Activated CD4-positive, alpha-beta T cell treated with anti-CD3 and anti-CD28 coated beads, Interleukin-2, Interleukin-6, amounts not matched to agents 100 ng/mL and 50 ng/mL, durations not matched to agents 16 hours and 8 hours (primary cell): ENCODE measurements at regions not wholly inside any gene's neighbourhood (a gene's known extent, or its start where the extent isn't known, plus 50 kb on each side); places are given as distances from the start of the nearest gene placed in this dataset.

Source experiments
- DNase-seq: peaks from one replicate; pipeline ENCODE4 v3.0.0-alpha.2; 2020

DNA sequence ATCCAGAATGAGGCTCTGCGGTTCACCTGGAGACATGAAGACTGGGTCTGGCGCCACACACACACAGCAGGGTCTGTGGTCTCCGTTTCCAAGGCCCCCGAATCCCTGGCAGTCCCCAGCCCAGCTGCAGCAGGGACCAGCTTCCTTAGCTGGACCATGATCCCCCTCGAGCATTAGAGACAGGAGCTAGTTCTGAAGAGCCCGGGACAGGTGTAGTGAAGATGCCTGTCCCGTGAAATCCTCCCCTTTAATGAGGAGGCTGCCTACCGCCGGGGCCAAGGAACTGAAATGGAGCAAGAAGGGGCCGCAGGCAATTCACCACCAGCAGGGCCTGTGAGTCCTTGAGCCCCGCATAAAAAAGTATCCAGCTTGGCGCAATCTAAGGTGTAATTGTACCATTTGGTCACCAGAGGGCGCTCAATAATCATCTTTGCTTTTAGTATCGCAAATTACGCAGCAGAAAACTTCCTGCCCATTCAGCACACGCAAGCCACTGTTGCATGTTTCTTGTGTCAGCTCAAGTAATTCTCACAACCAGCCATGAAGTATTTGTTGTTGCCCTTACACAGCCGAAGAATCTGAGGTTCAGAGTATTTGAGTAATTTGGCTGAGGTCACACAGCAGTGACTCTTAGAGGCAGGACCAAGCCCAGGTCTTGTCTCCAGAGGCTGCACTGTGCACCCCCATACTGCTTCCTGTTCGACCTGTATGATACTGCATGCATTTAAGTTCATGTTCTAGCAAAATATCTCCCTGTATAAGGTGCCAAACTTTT lies 54.3 kb upstream of the PPP2R5C start:
- peak; percentile 86 for DNase-seq

DNA sequence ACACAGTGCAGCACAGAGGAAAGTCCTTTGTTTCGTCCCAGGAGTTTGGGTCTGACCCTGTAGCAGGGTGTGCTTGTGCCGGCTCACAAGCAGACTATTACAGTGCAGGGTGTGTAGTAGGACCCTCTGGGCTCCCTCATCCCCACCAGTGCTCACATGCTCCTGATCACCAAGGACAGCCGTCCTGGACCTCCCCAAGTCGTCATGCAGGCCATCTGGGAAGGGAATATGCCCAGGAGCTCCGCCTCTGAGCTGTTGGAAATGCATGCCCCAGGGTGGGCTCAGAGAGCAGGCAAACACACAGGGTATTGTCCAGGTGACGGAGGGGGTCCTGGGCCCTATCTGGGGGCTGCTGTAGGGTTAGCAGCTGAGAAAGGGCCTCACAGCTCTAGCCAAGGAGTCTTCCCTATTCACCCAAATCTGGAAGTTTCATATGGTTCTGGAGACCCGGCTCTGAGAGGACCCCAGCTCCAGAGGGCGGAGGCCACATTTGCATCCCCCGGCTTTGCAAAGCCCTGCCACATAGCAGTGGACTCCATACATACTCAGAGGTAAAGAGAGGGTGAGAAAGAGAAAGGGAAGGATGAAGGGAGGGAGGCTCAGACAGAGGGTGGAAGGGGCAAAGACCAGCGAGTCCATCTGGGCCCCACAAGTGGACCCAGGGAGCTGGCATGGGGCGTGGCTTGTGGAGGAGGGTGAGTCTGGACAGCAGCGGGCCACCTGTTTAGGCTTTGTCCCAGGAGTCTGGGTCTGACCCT lies 53.5 kb upstream of the PPP2R5C start:
- DNase-seq = no peak

DNA sequence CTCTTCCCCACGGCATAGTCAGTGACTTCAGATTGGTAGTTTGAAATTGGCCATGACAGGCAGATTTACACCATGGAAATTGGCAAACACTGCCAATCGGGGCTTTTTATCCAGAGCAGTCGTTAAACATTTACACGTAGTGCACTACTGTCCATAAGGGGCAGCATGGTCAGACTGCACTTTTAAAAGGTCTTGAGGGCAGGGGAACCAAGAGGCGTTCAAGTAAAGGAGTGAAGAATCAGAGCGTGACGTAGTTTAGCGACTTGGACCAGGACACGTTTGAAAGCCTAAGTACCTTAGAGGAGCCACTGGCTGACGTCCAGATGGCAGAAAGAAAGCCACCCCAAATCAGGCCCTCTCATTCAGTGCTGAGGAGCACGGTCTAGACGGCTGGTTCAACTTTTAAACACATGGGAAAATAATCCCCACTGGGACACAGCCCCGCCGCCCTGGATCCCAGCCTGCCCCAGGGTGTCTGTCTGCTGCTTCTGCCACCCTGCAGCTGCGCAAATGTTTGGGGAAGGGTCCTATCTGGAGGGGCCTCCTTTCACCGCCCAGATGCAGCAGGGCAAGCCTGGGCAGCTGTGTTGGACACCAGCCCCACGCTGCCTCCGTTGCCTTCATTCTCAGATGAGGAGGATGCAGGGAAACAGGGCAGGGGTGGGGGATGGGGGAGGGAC lies 52.5 kb upstream of the PPP2R5C start:
- no peak for DNase-seq

DNA sequence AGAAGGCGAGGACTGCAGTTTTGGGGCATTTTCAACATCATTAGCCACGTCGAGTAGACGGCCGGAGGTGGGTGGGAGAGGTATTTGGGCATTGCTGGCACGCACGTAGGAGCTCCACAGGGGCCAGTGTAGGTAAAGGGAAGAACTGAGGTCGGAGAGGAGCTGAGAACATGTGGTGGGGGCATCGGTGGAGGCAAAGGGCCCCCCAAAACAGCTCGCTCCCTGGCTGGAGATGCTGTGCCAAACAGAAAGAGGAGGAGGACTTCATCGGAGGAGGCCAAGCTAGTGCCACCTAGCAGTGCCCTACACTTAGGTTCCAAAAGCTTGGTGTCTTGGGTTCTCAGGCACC lies 52.0 kb upstream of the PPP2R5C start:
- DNase-seq = no peak

DNA sequence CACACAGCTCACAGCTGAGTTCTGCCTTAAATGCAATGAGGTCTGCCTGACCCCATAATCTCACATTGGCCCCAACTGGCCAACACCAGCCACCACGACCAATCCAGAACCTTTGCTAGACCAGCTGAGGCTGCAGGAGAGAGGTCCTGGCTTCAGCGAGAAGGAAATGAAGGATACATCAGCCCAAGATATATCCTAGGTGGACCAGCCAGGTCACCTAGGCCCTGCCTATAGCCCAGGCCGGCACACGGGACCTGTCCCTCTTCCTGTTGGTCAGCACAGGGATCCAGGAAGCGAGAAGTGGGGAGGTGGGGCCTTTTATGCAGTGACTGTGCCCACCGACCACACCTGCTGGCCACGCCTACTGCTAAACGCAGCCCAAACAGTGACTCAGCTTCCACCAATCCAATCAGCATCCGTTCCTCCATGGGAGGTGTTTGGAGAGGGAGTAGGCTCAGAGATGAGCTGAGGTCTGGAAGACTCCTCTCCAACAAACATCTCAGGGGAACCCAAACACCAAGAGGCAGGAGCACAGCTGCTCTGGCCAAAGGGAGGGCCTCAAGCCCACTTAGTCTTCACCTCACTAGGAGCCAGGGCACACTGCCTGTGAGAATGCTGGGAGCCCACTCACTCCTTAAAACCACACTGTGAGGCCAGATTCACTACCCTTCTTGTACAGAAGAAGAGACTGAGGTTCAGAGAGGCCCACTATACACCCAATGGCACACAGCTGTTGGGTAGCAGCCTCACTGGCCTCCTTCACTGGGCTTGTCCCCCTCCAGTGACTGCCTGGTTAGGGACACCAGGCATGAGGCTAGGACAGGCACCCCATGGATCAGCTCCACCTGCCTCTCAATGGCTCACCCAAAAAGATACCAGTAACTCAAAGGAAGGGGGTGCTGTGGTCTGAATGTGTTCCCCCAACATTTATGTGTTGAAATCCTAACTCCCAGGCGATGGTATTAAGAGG lies 51.3 kb upstream of the PPP2R5C start:
- no peak for DNase-seq

DNA sequence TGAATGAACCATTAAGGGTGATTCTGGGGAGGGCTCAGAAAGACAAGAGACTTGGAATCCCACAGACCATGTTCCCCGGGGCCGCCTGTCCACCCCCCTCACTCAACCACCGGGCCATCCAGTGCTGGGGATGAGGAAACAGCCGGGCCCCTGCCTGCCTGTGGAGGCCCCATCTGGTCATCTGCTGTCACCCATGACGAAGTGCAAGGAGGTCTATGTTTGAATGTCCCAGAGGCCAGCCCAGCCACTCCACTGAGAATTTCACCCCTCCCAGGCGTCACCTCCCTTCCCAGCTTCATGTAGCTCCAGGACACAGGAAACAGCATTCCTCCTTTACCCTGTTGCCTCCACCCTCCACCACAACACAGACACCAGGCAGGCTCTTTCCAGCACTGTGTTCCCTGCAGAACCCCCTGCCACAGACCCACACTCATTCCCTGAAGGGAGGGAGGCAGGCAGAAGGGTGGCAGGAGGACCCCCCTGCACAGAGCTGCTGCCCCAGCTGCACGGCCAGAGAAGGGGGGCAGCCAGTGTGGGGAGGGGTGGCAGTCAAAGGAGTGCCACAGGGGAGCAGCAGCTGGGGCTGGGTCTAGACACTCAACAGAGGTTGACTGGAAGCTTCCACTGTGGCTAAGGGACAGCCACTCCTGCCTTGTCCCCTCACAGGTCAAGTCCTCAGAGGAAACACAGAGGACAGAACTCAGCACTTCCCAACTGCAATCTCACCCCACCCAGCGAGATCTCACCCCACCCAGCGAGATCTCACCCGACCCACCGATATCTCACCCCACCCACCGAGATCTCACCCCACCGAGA lies 50.3 kb upstream of the PPP2R5C start:
- DNase-seq = no peak
